ENCODE measurements at regions not wholly inside any gene's neighbourhood (a gene's known extent, or its start where the extent isn't known, plus 50 kb on each side); places are given as distances from the start of the nearest gene placed in this dataset.
A peak's percentile ranks its signal among the peaks of the same experiment; 100 is the strongest.

GRCh38 chrX:148363471-148364235, 136.8 kb upstream of the AFF2 start:
- no peak for DNase-seq

GRCh38 chrX:148365233-148365632, 135.2 kb upstream of the AFF2 start:
- DNase-seq, result no peak

DNA sequence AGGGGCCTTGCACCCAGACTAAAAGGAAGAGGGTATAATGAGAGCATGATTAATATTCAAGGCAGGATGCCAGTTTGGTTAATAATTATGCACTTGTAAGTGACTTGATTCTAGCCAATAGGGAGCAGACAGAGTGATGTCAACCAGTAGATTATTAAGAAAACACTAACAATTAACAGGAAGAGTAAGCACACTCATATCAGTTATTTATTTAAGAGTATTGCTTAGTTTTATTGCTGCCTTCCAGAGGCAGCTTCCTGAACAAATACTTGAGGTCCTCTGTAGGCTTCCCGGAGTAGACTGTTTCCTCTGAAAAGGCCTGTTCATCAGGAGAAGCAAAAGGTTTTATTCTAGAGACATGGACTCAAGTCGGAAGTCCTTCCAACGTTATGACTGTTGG, 129.1 kb upstream of the AFF2 start:
- DNase-seq, result no peak

DNA sequence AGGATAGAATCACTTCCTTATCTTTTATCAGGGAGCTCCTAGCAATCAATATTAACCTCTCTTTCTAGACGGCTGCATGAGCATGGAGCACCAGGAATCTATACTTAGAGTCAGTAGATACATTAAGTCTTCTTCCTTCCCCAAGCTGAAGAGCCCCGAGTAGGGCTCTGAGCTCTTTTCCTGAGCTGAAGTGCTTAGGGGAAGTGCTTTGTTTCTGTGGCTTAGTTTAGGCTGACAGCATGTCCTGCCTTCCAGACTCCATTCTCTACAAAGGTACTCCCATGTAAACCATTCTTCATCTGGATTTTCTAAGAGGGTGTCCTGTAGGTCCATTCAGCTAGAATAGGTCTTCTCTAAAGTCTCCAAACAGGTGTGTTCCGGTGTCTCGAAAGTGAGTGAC, 127.5 kb upstream of the AFF2 start:
- no peak for DNase-seq

DNA sequence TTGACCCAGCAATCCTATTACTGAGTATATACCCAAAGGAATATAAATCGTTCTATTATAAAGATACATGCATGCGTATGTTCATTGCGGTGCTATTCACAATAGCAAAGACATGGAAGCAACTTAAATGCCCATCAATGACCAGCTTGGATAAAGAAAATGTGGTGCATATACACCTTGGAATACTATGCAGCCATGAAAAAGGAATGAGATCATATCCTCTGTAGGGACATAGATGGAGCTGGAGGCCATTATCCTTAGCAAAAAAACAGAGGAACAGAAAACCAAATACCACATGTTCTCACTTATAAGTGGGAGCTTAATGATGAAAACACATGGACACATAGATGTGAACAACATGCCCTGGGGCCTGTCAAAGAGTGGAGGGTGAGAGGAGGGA, 124.1 kb upstream of the AFF2 start:
- no peak for DNase-seq

GRCh38 chrX:148380107-148380506, 120.3 kb upstream of the AFF2 start:
- no peak for DNase-seq

DNA sequence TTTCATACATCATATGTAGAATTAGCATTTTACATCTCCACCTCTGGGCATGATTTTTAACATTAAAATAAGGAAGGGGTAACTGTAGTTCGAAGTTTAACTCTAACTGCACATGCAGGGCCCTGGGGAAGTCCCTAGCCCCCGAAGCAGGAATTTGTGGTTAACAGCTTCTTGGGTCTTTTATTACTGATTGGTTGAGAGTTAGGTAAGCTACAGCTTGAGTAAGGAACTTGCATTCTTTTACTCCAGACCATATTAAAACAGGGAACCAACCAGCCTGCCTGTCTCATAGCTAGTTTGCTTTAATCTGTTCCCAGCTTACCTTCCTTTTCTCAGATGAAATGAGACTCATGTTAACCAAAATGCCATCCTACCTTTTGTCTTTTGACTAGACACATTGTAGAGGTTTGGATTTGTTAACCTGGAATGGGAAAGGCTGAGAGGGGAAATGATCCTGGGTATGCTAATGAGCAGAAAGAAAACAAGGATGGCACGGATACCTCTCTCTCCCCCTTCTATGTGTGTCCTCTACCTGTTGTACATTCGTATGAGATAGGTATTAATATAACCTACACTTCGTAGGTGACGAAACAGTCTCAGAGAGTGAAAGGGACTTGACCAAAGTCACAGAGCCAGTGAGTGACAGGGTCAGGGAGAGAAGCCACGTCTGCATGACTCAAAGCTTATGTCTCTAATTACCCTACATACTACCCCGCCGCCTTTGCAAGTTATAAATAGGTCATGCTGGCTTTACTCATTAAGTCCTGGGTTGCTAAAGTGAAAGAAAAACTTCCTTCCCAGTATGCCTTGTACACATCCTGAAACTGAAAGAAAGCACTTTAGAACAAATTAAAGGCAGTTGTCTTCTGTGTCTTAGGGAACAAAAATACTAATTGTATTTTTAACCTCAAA, 119.5 kb upstream of the AFF2 start:
- DNase-seq, result no peak

DNA sequence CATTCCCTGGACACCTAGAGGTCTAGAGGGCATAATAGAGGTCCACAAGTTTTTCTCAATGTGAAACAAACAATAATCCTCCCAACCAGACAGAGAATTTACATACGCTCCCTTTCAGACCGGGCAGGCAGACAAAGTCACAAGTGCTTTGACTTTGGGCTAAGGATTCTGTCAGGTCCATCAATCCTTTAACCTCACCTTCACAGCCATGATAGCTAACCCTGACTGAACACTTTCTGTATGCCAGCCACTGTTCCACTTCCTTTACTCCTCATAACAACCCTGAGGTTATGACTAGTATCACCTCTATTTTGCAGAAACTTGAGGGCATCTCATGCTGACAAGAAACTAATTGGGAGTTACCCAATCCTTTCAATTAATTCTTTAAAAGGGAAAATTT, 118.8 kb upstream of the AFF2 start:
- DNase-seq, result no peak

- DNase-seq, result no peak
Observed at GRCh38 chrX:148382983-148383382, 117.4 kb upstream of the AFF2 start.

- no peak for DNase-seq
Observed at GRCh38 chrX:148385471-148385870, 114.9 kb upstream of the AFF2 start.

GRCh38 chrX:148389629-148390028, 110.8 kb upstream of the AFF2 start:
- no peak for DNase-seq

DNA sequence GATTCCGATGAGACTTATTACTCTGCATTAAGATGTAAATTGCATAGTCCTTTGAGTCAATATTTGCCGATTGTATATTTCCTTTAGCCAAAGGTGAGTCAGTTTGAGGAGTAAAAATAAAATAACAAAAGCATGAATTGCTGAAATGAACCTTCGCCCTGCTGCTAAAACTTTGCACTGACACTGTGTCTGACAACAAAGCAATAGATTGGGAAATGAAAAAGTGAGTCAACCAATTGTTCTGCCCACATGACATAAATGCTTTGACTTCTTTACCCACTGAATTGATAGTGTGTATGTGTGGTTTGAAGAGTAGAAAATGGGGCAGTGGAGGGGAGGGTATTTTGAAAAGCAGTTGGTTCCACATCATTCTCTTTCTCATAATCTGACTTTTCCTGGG, 88.4 kb upstream of the AFF2 start:
- no peak for DNase-seq

DNA sequence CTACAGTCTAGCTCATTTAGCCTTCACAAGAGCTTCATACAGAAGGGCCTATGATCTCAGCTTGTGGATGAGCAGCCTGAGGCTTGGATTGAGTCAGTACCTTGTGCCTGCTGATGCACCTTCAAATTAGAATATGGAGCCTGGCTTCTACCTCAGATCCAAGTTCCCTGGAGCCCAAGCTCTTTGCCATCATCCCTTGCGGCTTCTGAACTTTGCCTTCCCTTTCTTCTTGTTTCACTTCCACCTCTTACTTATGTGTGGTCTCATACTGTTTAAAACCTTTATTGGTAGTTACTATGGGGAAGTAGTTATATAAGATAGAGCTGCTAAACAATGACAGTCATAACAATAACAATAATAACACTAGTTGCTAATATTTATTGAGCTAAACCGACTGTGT, 84.3 kb upstream of the AFF2 start:
- peak in 1 of 58 donors; percentile 0 for DNase-seq

DNA sequence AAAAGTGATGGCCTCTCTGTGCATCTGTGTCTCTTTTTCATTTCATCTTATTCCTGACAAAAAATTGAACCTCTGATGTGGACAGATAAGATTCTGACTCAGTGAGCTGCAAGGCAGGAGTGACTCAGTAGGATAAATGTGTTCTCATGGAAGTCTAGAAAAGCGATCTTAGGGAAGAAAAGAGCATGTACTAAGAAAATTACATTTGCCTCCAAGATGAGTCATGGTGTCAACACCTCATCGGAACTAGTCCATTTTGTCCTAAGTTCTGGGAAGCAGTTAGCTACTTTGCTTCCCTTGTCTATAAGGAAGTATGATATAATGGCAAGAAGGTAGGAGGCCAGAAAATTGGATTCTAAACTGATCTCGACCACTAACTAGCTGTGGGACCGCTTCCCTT, 83.5 kb upstream of the AFF2 start:
- DNase-seq, result no peak

DNA sequence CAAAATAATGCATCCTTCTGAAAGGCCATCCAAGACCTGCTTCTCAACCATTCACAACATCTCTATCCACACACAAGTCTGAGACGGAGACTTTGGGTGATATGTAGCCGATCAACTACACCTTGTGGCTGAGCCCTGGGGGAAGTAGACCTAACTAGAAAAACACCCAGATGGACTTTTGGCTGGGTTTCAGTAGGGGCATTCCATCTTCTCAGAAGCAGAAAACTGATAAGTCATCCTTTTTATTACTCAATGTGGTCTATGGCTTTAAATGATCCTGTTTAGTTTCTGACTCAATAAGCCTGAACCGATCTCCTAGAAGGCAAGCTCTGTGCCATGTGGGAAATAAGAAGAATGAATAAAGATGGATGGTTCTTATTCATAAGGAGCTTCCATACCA, 82.5 kb upstream of the AFF2 start:
- DNase-seq, result no peak

- no peak for DNase-seq
Observed at GRCh38 chrX:148422526-148422925, 77.9 kb upstream of the AFF2 start.

- no peak for DNase-seq
Observed at GRCh38 chrX:148424570-148424969, 75.8 kb upstream of the AFF2 start.

DNA sequence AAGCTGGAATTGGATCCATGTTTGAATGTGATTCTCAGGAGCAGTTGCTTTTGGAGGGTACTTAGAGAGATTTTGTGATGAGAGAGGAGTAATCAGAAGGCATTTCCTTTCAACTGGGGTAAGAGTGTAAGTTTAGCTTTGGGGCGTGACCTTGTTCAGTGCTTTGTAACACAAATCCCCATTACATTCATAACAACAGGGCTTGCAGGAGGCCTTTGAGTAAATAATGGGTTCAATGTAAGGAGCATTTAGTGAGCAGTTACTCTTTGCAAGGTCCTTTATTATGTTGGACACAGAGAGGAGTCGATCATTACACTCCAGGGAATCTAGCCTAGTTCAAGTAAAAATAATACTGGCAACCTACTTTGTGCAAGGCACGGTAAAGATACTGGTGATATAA, 74.0 kb upstream of the AFF2 start:
- DNase-seq, result no peak

- DNase-seq, result no peak
Observed at GRCh38 chrX:148441387-148441786, 59.0 kb upstream of the AFF2 start.

DNA sequence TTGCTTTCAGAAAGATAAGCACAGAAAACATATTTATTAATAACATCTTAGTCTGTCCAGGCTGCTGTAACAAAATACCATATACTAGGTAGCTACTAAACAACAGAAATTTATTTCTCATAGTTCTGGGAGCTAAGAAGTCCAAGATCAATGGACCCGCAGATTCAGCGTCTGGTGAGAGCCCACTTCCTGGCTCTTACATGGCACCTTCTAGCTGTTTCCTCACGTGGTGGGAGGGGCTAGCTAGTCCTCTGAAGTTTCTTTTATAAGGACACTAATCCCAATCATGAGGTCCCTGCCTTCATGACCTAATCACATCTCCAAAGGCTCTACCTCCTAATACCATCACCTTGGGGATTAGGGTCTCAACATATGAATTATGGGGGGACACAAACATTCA, 57.2 kb upstream of the AFF2 start:
- DNase-seq, result no peak

GRCh38 chrX:148448686-148449085, 51.7 kb upstream of the AFF2 start:
- DNase-seq, result no peak
